HG03457 (cell line): ENCODE measurements at regions not wholly inside any gene's neighbourhood (a gene's known extent, or its start where the extent isn't known, plus 50 kb on each side); places are given as distances from the start of the nearest gene placed in this dataset.
"Not testable (repeated sequence)": the region's sequence is repeated elsewhere in the genome, so short reads cannot be mapped to it uniquely, and the experiment has no call there.

Source experiments
- ATAC-seq: cut with Tn5 transposase; IDR thresholded peaks from one replicate; pipeline ENCODE4 v1.9.1; 2021; ENCODE audit warnings: moderate number of reproducible peaks; ENCODE audit not compliant: unreplicated experiment

DNA sequence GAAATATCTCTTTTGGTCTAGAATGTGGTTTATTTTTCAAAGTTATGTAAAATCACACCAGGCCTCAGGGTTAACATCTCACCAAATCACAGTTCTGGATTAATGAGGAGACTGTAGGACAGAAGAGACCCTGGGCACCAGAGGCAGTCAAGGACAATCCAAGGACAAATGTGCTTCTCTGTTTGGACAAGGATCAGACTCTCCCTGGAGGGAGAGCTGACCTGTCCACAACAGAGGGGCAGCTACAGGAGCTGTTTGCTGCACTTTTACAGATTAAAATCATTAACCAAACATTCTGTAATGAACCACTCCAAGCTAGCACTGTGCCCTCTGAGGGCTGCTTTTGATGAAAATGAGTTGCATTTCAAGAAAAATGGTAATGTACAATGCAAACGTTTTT lies 690.6 kb upstream of the SLC8A1 start:
- ATAC-seq = no peak

DNA sequence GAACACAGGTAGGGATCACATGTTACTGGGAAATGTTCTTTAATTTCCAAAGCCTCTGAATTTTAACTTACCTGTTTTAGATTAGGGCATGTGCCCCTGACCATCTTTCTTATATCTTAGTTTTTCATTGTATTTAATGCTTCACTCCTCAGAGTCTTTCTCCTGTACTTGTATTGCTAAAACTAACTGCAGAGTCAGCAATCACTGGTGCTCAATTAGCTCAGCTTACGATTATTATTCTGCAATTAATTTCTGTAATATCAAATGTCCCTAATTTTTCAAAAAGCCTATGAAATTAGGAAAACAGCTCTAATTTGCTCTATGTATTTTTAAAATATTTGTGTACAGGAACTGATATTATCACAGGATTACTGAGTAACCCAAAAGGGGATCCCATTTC lies 693.2 kb upstream of the SLC8A1 start:
- ATAC-seq = no peak

DNA sequence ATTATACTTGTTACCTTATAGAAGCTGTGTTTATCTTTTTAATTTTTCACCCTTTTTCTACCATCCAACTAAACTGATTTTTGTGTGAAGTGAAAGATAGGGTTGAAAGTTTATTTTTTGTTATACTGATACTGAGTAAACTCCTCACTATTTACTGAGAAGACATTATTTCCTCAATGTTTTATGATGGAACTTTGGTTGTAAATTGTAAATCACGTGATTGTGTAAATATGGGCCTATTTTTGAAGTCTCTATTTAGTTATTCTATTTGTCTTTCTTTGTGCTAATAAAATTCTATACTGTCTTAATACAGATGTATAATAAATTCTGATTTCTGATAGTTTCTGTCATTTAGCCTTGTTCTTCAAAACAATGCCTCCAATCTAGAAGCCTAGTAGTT lies 697.2 kb upstream of the SLC8A1 start:
- no peak for ATAC-seq

DNA sequence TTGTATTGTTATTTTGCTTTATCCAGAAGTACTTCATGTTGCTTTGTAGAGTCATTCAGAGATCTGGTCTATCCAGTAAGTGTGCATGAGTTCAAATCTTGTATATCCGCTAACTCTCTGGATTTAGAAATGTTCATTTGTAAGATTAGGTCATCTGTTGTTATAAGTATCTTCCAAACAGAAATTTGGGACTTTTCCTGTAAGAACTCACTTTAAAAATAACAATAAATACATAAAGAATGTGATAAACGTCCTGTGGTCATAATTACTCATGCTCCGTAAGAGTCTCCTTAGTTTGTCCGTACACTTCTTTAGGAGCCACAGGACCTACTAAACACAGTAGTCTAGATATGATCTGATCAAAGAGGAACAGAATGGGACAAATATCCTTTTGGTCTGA lies 699.9 kb upstream of the SLC8A1 start:
- no peak for ATAC-seq

DNA sequence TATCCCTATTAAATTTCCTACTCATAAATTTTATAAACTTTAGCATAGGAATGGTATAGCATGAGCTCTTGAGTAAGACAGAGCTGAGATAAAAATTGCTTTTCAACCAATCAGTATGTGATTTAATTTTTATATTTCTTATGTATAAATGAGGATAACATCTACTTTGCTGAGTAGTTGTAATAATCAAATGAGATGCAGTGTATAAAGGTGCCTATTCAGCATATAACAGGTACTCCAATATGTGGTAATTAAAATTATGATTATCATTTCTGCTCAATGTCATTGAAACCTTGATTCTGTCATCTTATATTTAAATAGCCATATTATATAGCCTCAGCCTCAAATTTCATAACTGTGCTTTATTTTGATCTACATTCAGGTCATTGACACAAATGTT lies 700.4 kb upstream of the SLC8A1 start:
- ATAC-seq = no peak

DNA sequence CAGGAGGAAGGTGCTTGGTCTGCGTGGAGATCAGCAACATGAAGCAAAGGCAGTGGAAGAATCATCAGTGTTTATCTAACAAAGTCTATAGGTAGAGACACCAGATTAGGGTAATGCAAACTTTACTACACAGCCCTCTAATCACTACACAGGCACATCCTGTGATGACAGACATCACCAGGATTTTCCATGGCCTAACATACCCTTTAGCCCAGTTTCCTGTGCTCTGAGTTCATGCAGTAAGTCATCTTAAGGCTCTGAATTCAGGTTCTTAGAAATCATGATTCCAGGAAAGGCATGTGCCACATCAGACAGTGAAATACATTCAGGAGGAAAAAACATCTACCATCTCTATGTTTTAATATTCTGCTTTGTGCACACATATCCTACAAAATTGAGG lies 708.5 kb upstream of the SLC8A1 start:
- ATAC-seq = no peak

DNA sequence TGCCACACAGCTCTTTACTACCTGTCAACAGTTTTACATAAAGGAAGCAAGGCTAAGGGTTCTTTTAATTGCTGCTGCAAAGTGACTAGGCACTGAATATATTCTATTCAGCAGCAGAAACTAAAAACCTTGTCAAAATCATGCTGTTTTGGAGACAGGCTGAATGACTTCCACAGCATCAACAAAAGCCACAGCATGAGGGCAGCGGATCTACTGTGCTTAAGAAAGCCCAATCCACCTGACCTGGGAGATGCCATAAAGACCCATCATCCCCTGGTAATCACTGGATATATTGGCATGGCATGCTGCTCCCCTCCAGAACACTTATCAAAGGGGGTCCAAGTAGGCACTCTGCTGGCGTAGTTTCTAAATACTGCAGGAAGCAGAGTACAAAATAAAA lies 715.1 kb upstream of the SLC8A1 start:
- ATAC-seq = no peak

DNA sequence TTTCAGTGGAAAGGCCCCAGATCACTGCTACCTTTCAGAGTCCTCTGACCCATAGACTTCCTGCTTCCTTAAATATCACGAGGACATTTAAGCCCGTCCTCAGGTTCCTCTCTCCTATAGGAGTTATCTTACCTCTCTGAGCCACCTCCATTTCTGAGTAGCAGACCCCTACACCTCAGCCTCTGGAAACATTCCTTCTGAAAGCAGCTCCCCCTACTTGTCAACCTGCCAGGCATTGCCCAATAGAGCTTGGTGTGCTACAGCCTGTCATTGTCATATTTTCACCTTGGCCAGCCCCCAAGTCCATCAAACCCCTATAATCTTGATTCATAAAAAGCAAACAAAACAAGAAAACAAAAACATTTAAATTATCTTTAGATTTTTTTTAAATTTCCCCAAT lies 717.9 kb upstream of the SLC8A1 start:
- no peak for ATAC-seq

DNA sequence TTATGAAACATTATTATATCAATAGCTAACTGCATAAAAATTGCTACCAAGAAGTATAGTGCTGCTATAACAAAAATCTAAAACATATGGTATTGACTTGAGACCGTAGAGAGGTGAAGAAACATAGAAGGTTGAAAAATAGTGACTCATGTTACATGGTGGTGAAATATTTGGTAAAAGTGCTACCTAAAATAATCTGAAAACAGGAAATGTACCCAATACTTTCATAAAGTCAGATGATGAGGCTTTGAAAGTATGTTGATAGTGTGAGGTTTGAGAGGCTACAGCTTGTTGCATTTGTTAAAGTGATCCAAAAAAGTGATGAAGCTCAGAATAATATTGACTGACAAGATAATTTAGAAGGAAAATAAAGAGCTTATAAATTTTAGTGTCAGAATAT lies 718.7 kb upstream of the SLC8A1 start:
- no peak for ATAC-seq

DNA sequence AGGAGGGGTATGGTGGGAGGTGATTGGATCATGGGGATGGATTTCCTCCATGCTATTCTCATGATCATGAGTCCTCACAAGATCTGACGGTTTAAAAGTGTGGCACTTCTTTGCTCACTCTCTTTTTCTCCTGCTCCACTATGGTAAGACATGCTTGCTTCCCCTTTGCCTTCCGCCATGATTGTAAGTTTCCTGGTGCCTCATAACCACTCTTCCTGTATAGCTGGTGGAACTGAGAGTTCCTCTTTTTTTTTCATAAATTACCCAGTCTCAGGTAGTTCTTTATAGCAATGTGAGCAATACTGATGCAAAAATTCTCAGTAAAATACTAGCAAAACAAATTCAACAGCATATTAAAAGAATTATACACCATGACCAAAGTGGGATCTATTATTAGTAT lies 728.5 kb upstream of the SLC8A1 start:
- no peak for ATAC-seq

DNA sequence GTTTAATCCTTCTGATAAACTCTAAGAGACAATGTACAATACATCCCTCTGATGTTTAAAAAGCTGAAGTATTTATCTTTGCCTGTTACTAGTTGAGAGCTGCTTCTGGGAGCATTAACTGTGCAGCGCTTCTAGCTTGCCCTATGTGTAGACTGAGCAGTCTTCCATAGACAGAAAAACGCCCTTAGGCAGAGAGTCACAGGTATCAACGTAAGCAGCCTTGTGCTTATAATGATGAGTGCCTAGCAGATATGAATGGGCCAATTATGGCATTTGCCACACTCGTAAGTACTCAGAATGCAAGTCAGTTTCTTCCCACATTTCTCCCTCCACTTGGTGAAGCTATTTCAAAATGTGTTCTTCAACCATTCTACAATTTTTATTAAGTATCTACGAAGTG lies 731.1 kb upstream of the SLC8A1 start:
- ATAC-seq = no peak

DNA sequence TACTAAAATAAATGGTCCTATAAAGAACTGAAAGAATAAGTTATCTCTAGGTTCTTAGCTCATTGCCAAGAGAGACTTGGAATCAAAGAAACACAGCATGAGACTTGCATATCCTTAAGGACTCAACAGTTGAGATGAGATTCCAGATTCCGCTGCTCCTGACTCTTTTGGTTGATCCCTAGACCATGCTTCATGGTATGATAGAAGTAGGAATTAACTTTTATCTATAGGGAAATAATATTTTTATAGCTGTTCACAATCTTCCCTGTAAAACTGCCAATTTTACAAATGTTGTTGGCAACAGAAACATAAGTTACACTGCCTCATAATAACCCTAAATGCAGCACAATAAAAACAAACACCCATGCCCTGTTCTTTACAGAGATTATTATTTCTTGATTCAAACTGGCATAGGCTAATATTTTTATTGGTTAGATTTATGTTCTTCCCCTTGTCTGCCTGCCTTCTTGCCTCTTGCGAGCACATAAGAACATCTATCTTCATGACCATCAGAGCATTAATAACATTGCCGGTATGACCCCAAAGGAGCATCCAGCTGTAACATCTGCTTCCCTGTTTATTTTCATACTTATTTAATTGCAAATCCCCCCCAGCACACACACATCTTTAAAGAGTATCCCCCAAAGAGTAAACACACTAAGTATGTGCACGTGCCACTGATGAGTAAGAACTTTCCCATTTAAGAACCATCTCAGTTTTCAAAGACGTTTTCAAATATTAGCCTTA lies 735.7 kb upstream of the SLC8A1 start:
- ATAC-seq = no peak

DNA sequence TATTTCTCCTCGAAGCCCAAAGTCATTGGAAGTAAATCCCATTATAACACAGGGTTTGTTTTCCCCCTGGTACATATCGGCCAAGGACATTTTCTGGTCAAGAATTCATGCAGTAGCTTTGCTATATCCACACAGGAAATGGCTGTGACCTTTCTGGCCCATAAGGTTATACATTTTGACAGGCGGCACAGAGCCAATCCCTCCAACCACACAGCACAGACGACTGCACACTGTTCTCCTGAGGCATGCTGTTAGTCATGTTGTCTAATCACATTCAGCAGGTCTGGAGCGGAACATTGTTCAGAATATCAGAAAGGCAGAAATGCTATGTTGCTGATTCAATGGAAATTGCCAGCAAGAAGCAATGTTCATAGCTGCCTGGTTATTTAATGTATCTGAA lies 742.3 kb upstream of the SLC8A1 start:
- ATAC-seq = no peak

DNA sequence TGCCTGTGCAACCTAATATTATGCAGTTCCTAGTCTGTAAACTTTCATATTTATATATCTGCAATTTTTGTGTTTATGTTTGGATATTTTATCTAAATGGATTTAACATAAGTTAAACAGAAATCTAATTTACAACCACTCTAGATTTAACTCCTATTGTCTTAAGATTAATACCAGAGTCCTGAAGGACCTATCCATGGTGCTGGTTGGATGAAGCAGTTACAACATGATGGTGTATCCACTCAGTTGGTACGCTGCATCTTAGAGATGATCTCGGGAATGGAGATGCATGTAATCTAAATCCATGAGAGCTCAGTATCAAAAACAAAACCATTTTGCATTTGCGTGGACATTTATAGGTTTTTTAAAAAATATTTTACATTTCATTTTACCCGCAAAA lies 745.9 kb upstream of the SLC8A1 start:
- no peak for ATAC-seq

DNA sequence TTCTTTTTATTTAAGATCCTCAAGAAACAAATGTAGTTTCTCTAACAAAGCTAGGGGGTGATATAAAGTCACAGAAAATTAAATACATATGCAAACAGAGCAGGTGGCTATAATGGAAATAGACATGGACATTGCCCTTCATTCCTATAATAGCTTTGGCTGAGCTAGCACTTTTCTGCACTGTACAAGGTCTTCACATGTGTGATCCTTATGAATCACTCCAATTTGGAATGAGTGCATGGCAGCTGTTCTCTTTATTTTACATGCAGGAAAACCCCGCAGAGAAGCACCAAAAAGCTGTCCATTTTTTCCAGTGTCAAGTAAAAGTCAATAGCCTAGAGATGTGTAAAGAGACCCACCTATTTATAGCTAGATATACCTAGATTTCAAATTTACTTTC lies 747.4 kb upstream of the SLC8A1 start:
- ATAC-seq = no peak

DNA sequence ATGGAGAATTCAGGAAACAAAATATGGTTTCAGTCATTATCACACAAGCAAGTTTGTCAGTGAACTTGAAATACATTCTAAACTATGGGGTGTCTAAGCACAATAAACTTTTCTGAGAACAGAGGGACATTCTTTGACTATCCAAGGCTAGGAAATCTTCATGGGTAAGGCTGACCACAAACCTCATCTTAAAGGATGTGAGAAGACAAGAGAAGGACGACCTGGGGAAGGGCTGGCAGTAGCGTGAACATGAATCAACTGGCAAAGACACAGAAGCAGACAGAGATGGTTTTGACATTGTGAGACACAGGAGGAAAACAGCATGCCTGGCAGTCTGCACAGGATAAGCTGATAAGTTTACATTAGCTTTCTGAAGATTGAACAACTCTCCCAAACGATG lies 752.4 kb upstream of the SLC8A1 start:
- ATAC-seq = no peak

DNA sequence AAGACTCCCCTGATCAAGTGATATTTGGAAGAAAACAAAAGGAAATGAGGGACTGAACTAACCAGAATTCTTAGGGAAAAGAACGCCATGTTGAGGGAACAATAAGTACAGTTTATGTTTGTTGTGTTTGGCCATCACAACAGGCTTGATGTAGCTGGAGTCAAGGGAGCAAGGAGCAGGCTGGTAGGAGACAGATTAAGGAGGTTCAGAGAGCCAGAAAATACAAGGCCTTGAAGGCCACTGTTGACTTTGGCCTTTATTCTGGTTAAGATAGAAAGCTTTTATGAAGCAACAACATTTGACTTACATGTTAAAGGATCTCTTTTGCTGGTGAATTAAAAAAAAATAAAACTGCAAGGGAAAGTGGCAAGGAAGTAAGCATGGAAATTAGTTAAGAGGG lies 754.1 kb upstream of the SLC8A1 start:
- ATAC-seq = no peak

DNA sequence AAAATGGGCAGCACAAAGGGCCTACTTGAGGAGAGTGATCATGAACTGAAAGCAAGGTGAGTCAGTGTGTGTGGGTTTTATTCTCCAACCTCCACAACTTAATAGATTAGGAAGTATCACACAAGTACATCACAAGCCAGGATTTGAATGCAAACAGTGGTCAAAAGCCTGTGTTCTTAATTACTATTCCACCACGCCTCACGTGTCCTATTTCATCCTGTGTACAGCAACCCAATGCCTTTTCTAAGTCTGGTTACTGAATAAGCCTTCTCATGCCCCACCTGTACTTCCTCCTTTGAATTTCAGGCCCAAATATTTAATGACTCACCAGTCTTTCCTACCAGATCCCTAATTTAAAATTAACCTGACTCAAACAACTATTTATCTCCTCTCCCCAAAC lies 755.7 kb upstream of the SLC8A1 start:
- no peak for ATAC-seq

DNA sequence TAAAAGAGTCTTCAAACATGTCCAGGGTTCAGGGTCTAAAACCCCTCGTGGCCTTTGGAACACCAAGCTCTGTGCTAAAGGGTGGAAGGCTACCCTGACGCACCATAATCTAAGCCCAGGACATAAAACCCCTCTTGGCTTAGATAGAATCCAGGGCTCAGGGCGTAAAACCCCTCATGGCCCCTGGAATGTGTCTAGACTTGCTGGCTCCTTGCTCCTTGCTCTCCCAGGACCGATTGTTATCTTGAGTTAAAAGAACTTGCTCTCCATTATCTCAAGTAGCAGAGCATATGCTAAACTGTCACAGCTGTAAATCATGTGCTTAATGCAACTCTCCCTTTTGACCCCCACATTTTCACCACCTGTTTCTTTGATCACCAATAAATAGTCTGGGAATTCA lies 758.1 kb upstream of the SLC8A1 start:
- ATAC-seq = not testable (repeated sequence)

DNA sequence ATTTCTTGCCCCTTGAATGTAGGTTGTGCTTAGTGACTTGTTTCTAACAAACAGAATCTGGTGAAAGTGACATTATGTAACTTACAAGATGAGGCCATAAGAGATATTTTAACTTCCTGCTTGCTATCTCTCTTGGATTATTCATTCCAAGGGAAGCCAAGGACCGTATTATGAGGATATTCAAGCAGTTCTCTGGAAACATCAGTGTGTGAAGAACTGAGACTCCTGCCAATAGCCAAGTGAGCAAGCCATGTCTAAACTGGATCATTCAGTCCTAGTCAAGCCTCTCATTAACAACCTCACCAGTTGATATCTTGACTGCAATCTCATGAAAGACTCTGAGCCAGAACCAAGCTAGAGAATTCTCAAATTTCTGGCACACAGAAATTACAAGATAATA lies 765.1 kb upstream of the SLC8A1 start:
- ATAC-seq = no peak

DNA sequence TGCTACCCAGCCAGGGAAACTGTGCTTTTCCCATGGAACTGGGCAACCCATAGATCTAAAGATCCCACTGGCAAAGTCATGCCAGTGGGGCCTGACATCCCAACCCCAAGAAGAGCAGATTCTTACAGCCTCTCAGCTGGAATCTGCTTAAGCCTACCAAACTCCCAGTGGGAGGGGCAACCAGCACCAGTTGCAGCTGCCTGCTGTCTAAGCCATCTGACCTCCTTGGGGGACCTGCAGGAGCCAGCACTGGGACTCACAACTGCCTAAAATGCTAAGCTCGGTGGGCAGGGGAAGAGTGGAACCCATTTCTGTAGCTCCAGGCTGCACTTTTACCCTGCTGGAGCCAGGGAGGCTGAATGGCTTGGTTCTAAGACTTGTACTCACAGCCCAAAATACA lies 770.7 kb upstream of the SLC8A1 start:
- no peak for ATAC-seq

DNA sequence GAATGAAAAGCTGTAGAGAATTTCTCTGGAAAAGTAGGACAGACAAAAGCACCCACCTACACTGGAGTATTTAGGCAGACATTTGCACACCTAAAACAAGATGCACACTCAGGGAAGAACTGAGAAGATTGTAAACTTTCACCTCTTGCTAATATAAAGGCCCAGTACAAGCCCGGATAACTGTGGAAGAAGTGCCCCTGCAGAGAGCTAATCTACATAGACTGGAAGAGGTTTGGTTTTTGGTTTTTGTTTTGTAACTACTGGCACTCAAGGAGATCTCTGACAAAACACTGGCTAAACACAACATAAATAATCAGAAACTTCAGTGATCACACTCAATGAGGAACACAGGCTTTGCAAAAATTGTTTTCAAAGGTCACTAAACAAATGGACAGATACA lies 782.2 kb upstream of the SLC8A1 start:
- ATAC-seq = no peak

DNA sequence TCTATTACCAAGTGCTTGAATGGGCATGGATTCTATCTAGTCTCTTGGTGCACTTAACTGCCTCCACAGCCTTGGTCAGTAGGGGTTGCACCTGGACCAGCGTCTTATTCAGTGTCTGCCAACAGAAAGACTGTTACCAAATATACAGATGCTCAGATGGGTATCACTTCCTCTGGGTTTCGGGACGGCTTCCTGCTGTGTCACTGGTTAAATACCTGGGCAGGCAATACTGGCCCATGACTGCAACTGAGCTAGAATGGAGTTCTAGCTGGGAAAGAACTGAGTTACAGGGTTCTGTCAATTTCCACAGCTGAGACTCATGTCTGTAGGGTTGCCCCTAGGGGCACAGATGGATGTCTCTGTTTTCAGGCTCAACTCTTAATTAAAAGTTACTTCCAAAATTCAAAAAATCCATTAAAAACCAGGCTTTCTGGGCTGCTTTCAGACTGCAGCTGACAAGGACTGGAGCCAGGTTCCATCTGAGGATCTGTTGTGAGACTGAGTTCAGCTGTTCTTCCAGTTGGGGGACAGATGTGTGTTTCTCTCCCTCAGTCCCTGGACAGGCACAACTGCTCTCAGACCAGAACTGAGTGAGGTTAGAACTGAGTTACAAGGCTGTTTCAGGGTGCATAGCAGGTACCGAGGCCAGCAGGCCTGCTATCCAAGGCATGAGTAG lies 789.6 kb upstream of the SLC8A1 start:
- no peak for ATAC-seq
